ENCODE measurements at regions not wholly inside any gene's neighbourhood (a gene's known extent, or its start where the extent isn't known, plus 50 kb on each side); places are given as distances from the start of the nearest gene placed in this dataset.
"Not testable (repeated sequence)": the region's sequence is repeated elsewhere in the genome, so short reads cannot be mapped to it uniquely, and the experiment has no call there.

DNA sequence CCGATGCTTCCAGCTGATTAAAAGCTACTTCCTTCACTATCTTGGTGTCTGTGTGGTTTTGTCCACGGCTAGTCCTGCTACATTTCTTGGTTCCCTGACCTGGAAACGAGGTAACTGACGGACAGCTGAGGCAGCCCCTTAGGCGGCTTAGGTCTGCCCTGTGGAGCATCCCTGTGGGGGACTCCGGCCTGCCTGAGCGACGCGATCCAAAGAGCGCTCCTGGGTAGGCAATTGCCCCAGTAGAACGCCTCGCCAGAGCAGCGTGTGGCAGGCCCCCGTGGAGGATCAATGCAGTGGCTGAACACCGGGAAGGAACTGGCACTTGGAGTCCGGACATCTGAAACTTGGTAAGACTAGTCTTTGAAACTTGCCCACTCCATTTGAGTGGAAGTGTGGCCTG lies 60.5 kb upstream of the MAGEC2 start:
- not testable (repeated sequence) for TF ChIP-seq CTCF, POLR2A (IDR thresholded peaks at IDR 0.05)
